Endodermal cell (in vitro differentiated cells): ENCODE measurements at regions not wholly inside any gene's neighbourhood (a gene's known extent, or its start where the extent isn't known, plus 50 kb on each side); places are given as distances from the start of the nearest gene placed in this dataset.

Experiments
- DNase-seq: peaks from one replicate; pipeline ENCODE4 v3.0.0-alpha.2; 2017
- H3K27ac ChIP-seq: 2 replicates; pipeline ENCODE4 v1.5.1; 2013; ENCODE audit warnings: mild to moderate bottlenecking, low read depth, low read length, moderate library complexity
- H3K27me3 ChIP-seq: 2 replicates; pipeline ENCODE4 v1.6.1; 2013; ENCODE audit warnings: mild to moderate bottlenecking, low read length, moderate library complexity; ENCODE audit not compliant: insufficient read depth, control insufficient read depth, poor library complexity, severe bottlenecking
- H3K36me3 ChIP-seq: 2 replicates; pipeline ENCODE4 v1.7.0; 2013; ENCODE audit warnings: mild to moderate bottlenecking, low read length, moderate library complexity; ENCODE audit not compliant: control insufficient read depth, insufficient read depth
- H3K4me1 ChIP-seq: one replicate; pipeline ENCODE4 v1.7.0; 2013; ENCODE audit warnings: low read length; ENCODE audit not compliant: control insufficient read depth, insufficient read depth
- H3K4me3 ChIP-seq: 2 replicates; pipeline ENCODE4 v1.5.1; 2013; ENCODE audit warnings: mild to moderate bottlenecking, low read length, moderate library complexity
- H3K9ac ChIP-seq: 2 replicates; pipeline ENCODE4 v1.6.1; 2013; ENCODE audit warnings: mild to moderate bottlenecking, low read length, moderate library complexity; ENCODE audit not compliant: poor library complexity, severe bottlenecking; ENCODE audit errors: extremely low read depth
- H3K9me3 ChIP-seq: 2 replicates; pipeline ENCODE4 v1.6.1; 2013; ENCODE audit warnings: mild to moderate bottlenecking, low read length, moderate library complexity; ENCODE audit not compliant: control insufficient read depth
- H3K27ac Mint-ChIP-seq: 2 replicates; pipeline ENCODE4 v1.8.0; 2020; ENCODE audit warnings: mixed read lengths
- H3K27me3 Mint-ChIP-seq: 2 replicates; pipeline ENCODE4 v1.8.0; 2021; ENCODE audit warnings: mild to moderate bottlenecking, mixed read lengths; ENCODE audit not compliant: insufficient read depth
- H3K36me3 Mint-ChIP-seq: 2 replicates; pipeline ENCODE4 v1.8.0; 2020; ENCODE audit warnings: low read depth, mixed read lengths
- H3K4me1 Mint-ChIP-seq: 2 replicates; pipeline ENCODE4 v1.8.0; 2020; ENCODE audit warnings: mixed read lengths
- H3K4me3 Mint-ChIP-seq: 2 replicates; pipeline ENCODE4 v1.8.0; 2020; ENCODE audit warnings: mild to moderate bottlenecking, moderate library complexity, mixed read lengths
- H3K9me3 Mint-ChIP-seq: 2 replicates; pipeline ENCODE4 v1.8.0; 2020; ENCODE audit warnings: mild to moderate bottlenecking, mixed read lengths
- CTCF ChIP-seq: fragments of 200-600 bp; sonication (generic); conservative IDR thresholded peaks from 2 replicates; pipeline ENCODE4 v1.5.0; 2021; ENCODE audit warnings: antibody characterized with exemption, mild to moderate bottlenecking
- WGBS, 2 experiments: methylation state at CpG; one replicate each; pipeline versions ENCODE4 v1.1.5 to v1.1.7; 2013; ENCODE audit warnings: missing lambda C conversion rate in 2 of 2, mixed read lengths in 1 of 2; ENCODE audit not compliant: insufficient coverage in 1 of 2, insufficient read length in 1 of 2; 5-methylcytosine and 5-hydroxymethylcytosine counted together

GRCh38 chr2:212914392-212914791 lies 237.0 kb downstream of the IKZF2 start:
- no peak for TF ChIP-seq CTCF
- Mint-ChIP-seq H3K27me3 (peaks cover 18% of the 10 kb centered on the region), H3K27ac (no peak overlapping the region), H3K4me3 (no peak overlapping the region), H3K36me3 (no peaks in the 10 kb centered on the region), H3K9me3 (no peaks in the 10 kb centered on the region), H3K4me1 (peaks cover 30% of the 10 kb centered on the region)
- Histone ChIP-seq H3K9ac (no peak overlapping the region), H3K36me3 (no peaks in the 10 kb centered on the region), H3K27me3 (peaks cover 16% of the 10 kb centered on the region), H3K4me1 (peaks cover 12% of the 10 kb centered on the region), H3K27ac (no peak overlapping the region), H3K9me3 (peaks cover 3% of the 10 kb centered on the region), H3K4me3 (no peak overlapping the region)
- WGBS, 2 experiments, result 94 to 100% methylated on average over 2 to 3 of the region's 3 CpGs
- DNase-seq, result no peak

- no peak for TF ChIP-seq CTCF
- 92 to 100% methylated on average over 2 to 6 of the region's 6 CpGs for WGBS, 2 experiments
- Histone ChIP-seq H3K27ac (no peak overlapping the region), H3K27me3 (peaks cover 16% of the 10 kb centered on the region), H3K9me3 (peaks cover 5% of the 10 kb centered on the region), H3K9ac (no peak overlapping the region), H3K36me3 (no peaks in the 10 kb centered on the region), H3K4me1 (peaks cover 8% of the 10 kb centered on the region), H3K4me3 (no peak overlapping the region)
- Mint-ChIP-seq H3K36me3 (no peaks in the 10 kb centered on the region), H3K27ac (no peak overlapping the region), H3K9me3 (no peaks in the 10 kb centered on the region), H3K4me1 (peaks cover 24% of the 10 kb centered on the region), H3K4me3 (no peak overlapping the region), H3K27me3 (peaks cover 18% of the 10 kb centered on the region)
- DNase-seq, result no peak
Observed at GRCh38 chr2:212913640-212914306, 237.6 kb downstream of the IKZF2 start.

- H3K36me3 Mint-ChIP-seq, result no peaks in the 10 kb centered on the region
- Histone ChIP-seq H3K36me3 (no peaks in the 10 kb centered on the region), H3K4me1 (peaks cover 3% of the 10 kb centered on the region), H3K9me3 (peaks cover 5% of the 10 kb centered on the region), H3K27ac (no peak overlapping the region), H3K4me3 (no peak overlapping the region), H3K27me3 (peaks cover 16% of the 10 kb centered on the region), H3K9ac (no peak overlapping the region)
- H3K27me3 Mint-ChIP-seq, result peaks cover 18% of the 10 kb centered on the region
- DNase-seq, result no peak
- H3K4me3 Mint-ChIP-seq, result no peak overlapping the region
- H3K9me3 Mint-ChIP-seq, result no peaks in the 10 kb centered on the region
- H3K4me1 Mint-ChIP-seq, result peaks cover 13% of the 10 kb centered on the region
- no peak for TF ChIP-seq CTCF
- H3K27ac Mint-ChIP-seq, result no peak overlapping the region
- 79 to 90% methylated on average over 4 to 7 of the region's 7 CpGs for whole genome bisulfite sequencing, 2 experiments
Observed at GRCh38 chr2:212912445-212913103, 238.8 kb downstream of the IKZF2 start.
